CD4-positive, alpha-beta memory T cell (primary cell): ENCODE measurements at regions not wholly inside any gene's neighbourhood (a gene's known extent, or its start where the extent isn't known, plus 50 kb on each side); places are given as distances from the start of the nearest gene placed in this dataset.
"Not testable (repeated sequence)": the region's sequence is repeated elsewhere in the genome, so short reads cannot be mapped to it uniquely, and the experiment has no call there.

Experiments used
- CTCF ChIA-PET: fragments of 350-600 bp; sonication (Branson Sonifier 250); formaldehyde crosslinking; loops from one replicate; lab custom pipeline; 2021; ENCODE audit warnings: inconsistent platforms; ENCODE audit not compliant: partially characterized antibody; lab: Charles Lee
- POLR2A ChIA-PET: fragments of 350-600 bp; sonication (Branson Sonifier 250); formaldehyde crosslinking; loops from one replicate; lab custom pipeline; 2021; ENCODE audit not compliant: partially characterized antibody; lab: Charles Lee
- DNase-seq, 5 donors: peaks; one replicate each; pipeline versions ENCODE4 v3.0.0 to v3.0.0-alpha.2; 2020 to 2022; ENCODE audit warnings: mixed read lengths in 1 of 5
- H3K27ac ChIP-seq: one replicate; pipeline ENCODE4 v1.7.0; 2013; ENCODE audit warnings: low read depth, low read length
- H3K27me3 ChIP-seq: 2 replicates; pipeline ENCODE4 v1.7.0; 2013; ENCODE audit warnings: mild to moderate bottlenecking, low read length, moderate library complexity; ENCODE audit not compliant: insufficient read depth
- H3K36me3 ChIP-seq: 2 replicates; pipeline ENCODE4 v1.7.0; 2013; ENCODE audit warnings: mild to moderate bottlenecking, low read length, moderate library complexity; ENCODE audit not compliant: insufficient read depth
- H3K4me1 ChIP-seq: 2 replicates; pipeline ENCODE4 v1.7.0; 2013; ENCODE audit warnings: mild to moderate bottlenecking, low read length, moderate library complexity; ENCODE audit not compliant: insufficient read depth
- H3K4me3 ChIP-seq, 2 donors: one replicate each; pipeline ENCODE4 v1.7.0; 2013; ENCODE audit warnings: low read length in 2 of 2, mild to moderate bottlenecking in 1 of 2
- H3K9me3 ChIP-seq, 2 donors: one replicate each; pipeline ENCODE4 v1.7.0; 2013; ENCODE audit warnings: low read length in 2 of 2, control low read depth in 1 of 2; ENCODE audit not compliant: control insufficient read depth in 1 of 2
- H3K27ac Mint-ChIP-seq, 7 donors: one replicate each; pipeline ENCODE4 v1.8.0; 2020 to 2021; ENCODE audit warnings: mixed read lengths in 7 of 7, mild to moderate bottlenecking in 6 of 7, inconsistent platforms in 3 of 7, moderate library complexity in 3 of 7
- H3K27me3 Mint-ChIP-seq, 2 donors: one replicate each; pipeline ENCODE4 v1.8.0; 2020 to 2021; ENCODE audit warnings: mixed read lengths in 2 of 2
- H3K36me3 Mint-ChIP-seq, 2 donors: one replicate each; pipeline ENCODE4 v1.8.0; 2020 to 2021; ENCODE audit warnings: mixed read lengths in 2 of 2, inconsistent platforms in 1 of 2, mild to moderate bottlenecking in 1 of 2
- H3K4me1 Mint-ChIP-seq, 4 donors: one replicate each; pipeline ENCODE4 v1.8.0; 2020 to 2021; ENCODE audit warnings: mixed read lengths in 4 of 4, mild to moderate bottlenecking in 1 of 4
- H3K4me3 Mint-ChIP-seq, 8 donors: one replicate each; pipeline ENCODE4 v1.8.0; 2020 to 2021; ENCODE audit warnings: mixed read lengths in 8 of 8, mild to moderate bottlenecking in 7 of 8, moderate library complexity in 6 of 8, inconsistent platforms in 3 of 8
- H3K9me3 Mint-ChIP-seq, 8 donors: one replicate each; pipeline ENCODE4 v1.8.0; 2020 to 2021; ENCODE audit warnings: mixed read lengths in 8 of 8, mild to moderate bottlenecking in 5 of 8, inconsistent platforms in 3 of 8, moderate library complexity in 1 of 8
- intact Hi-C: fragments of 100-400 bp; cut with micrococcal nuclease; formaldehyde crosslinking; loops from one replicate; pipeline ENCODE4 v1.15.1; 2023

- Histone ChIP-seq H3K9me3 (no peaks in the 10 kb centered on the region), H3K36me3 (no peaks in the 10 kb centered on the region), H3K27ac (no peak overlapping the region), H3K4me3 (no peak overlapping the region), H3K4me1 (peaks cover 13% of the 10 kb centered on the region), H3K27me3 (no peaks in the 10 kb centered on the region)
- Mint-ChIP-seq H3K36me3 (peaks cover 0 to 17% of the 10 kb centered on the region in 2 donors), H3K9me3 (peaks cover 0 to 26% (median 10%) of the 10 kb centered on the region in 8 donors), H3K27ac (peak overlapping the region in 3 of 7 donors; percentile 39 to 71 (median 47)), H3K4me1 (peaks cover 8 to 19% (median 15%) of the 10 kb centered on the region in 4 donors), H3K4me3 (no peak overlapping the region), H3K27me3 (no peaks in the 10 kb centered on the region)
- intact Hi-C loops, result no loop called here
- no peak for DNase-seq
- CTCF ChIA-PET, result interaction anchor here (1.9 kb wide), 1 partner anchor 14 kb away, joined by 5 read pairs; no protein-coding TSS in a partner anchor
- POLR2A ChIA-PET, result interaction anchor here (0.6 to 1.6 kb wide), 4 partner anchors 13 to 128 kb away, joined by 3 to 5 read pairs (median 3); no protein-coding TSS in a partner anchor
These were observed 141.7 kb downstream of the ARL4C start for GRCh38 chr2:234355021-234355720.

GRCh38 chr2:234352270-234352669 lies 144.6 kb downstream of the ARL4C start:
- H3K36me3 Mint-ChIP-seq, result peaks cover 0 to 4% of the 10 kb centered on the region in 2 donors
- intact Hi-C loops, result no loop called here
- no peak for DNase-seq
- CTCF ChIA-PET, result no interaction called here
- Histone ChIP-seq H3K4me1 (peaks cover 27% of the 10 kb centered on the region), H3K9me3 (no peaks in the 10 kb centered on the region), H3K27me3 (no peaks in the 10 kb centered on the region), H3K27ac (no peak overlapping the region), H3K4me3 (no peak overlapping the region), H3K36me3 (no peaks in the 10 kb centered on the region)
- H3K27me3 Mint-ChIP-seq, result no peaks in the 10 kb centered on the region
- POLR2A ChIA-PET, result no interaction called here
- no peak overlapping the region for H3K27ac Mint-ChIP-seq
- H3K4me3 Mint-ChIP-seq, result no peak overlapping the region
- peaks cover 0 to 11% (median 5%) of the 10 kb centered on the region in 8 donors for H3K9me3 Mint-ChIP-seq
- H3K4me1 Mint-ChIP-seq, result peaks cover 21 to 29% (median 25%) of the 10 kb centered on the region in 4 donors

GRCh38 chr2:234351866-234352265 lies 145.0 kb downstream of the ARL4C start:
- H3K27me3 ChIP-seq, H3K27me3 Mint-ChIP-seq, intact Hi-C loops, H3K36me3 Mint-ChIP-seq, H3K27ac Mint-ChIP-seq, H3K9me3 ChIP-seq, CTCF ChIA-PET, DNase-seq, H3K27ac ChIP-seq, H3K4me3 ChIP-seq, H3K36me3 ChIP-seq, POLR2A ChIA-PET, H3K4me3 Mint-ChIP-seq: not testable (repeated sequence)
- peaks cover 22 to 33% (median 28%) of the 10 kb centered on the region in 4 donors for H3K4me1 Mint-ChIP-seq
- H3K9me3 Mint-ChIP-seq, result peaks cover 0 to 11% (median 5%) of the 10 kb centered on the region in 8 donors
- peaks cover 31% of the 10 kb centered on the region for H3K4me1 ChIP-seq

GRCh38 chr2:234348081-234348480 lies 148.8 kb downstream of the ARL4C start:
- ChIA-PET CTCF (no interaction called here), POLR2A (interaction anchor here (1.3 kb wide), 1 partner anchor 26 kb away, joined by 3 read pairs; no protein-coding TSS in a partner anchor)
- Histone ChIP-seq H3K9me3 (no peaks in the 10 kb centered on the region), H3K4me3 (no peak overlapping the region), H3K4me1 (peaks cover 17% of the 10 kb centered on the region), H3K27ac (no peak overlapping the region), H3K27me3 (no peaks in the 10 kb centered on the region), H3K36me3 (no peaks in the 10 kb centered on the region)
- Mint-ChIP-seq H3K36me3 (peaks cover 0 to 3% of the 10 kb centered on the region in 2 donors), H3K9me3 (peaks cover 0 to 8% (median 3%) of the 10 kb centered on the region in 8 donors), H3K4me1 (peaks cover 20 to 42% (median 26%) of the 10 kb centered on the region in 4 donors), H3K4me3 (peak overlapping the region in 1 of 8 donors; percentile 34), H3K27me3 (no peaks in the 10 kb centered on the region), H3K27ac (peak overlapping the region in 3 of 7 donors; percentile 76 to 84 (median 79))
- intact Hi-C loops, result no loop called here
- no peak for DNase-seq

GRCh38 chr2:234345921-234346320 lies 151.0 kb downstream of the ARL4C start:
- ChIA-PET POLR2A (interaction anchor here (0.9 to 1.5 kb wide), 5 partner anchors 8 to 150 kb away, joined by 3 to 5 read pairs (median 4); no protein-coding TSS in a partner anchor), CTCF (interaction anchor here (0.9 to 1.4 kb wide), 2 partner anchors 17 to 24 kb away, joined by 3 to 4 read pairs; no protein-coding TSS in a partner anchor)
- no peak for DNase-seq
- H3K4me1 ChIP-seq, result peaks cover 17% of the 10 kb centered on the region
- Mint-ChIP-seq H3K9me3 (no peaks in the 10 kb centered on the region), H3K4me3 (no peak overlapping the region), H3K4me1 (peaks cover 22 to 48% (median 26%) of the 10 kb centered on the region in 4 donors), H3K27ac (peak overlapping the region in 4 of 7 donors; percentile 3 to 53 (median 22)), H3K36me3 (no peaks in the 10 kb centered on the region), H3K27me3 (no peaks in the 10 kb centered on the region)
- no peaks in the 10 kb centered on the region for H3K27me3 ChIP-seq
- no peak overlapping the region for H3K27ac ChIP-seq
- no peaks in the 10 kb centered on the region for H3K9me3 ChIP-seq
- no peaks in the 10 kb centered on the region for H3K36me3 ChIP-seq
- intact Hi-C loops, result no loop called here
- no peak overlapping the region for H3K4me3 ChIP-seq

GRCh38 chr2:234344012-234344411 lies 152.9 kb downstream of the ARL4C start:
- DNase-seq, result no peak
- CTCF ChIA-PET, result no interaction called here
- Mint-ChIP-seq H3K27me3 (no peaks in the 10 kb centered on the region), H3K36me3 (peaks cover 0 to 8% of the 10 kb centered on the region in 2 donors), H3K4me3 (no peak overlapping the region), H3K4me1 (peaks cover 22 to 51% (median 29%) of the 10 kb centered on the region in 4 donors), H3K9me3 (peaks cover 0 to 7% (median 2%) of the 10 kb centered on the region in 8 donors), H3K27ac (peak overlapping the region in 2 of 7 donors; percentile 11 to 61)
- H3K27ac ChIP-seq, result no peak overlapping the region
- POLR2A ChIA-PET, result no interaction called here
- H3K27me3 ChIP-seq, result no peaks in the 10 kb centered on the region
- H3K36me3 ChIP-seq, result no peaks in the 10 kb centered on the region
- intact Hi-C loops, result no loop called here
- H3K4me3 ChIP-seq, result no peak overlapping the region
- H3K4me1 ChIP-seq, result peaks cover 17% of the 10 kb centered on the region
- H3K9me3 ChIP-seq, result no peaks in the 10 kb centered on the region

GRCh38 chr2:234343372-234343771 lies 153.5 kb downstream of the ARL4C start:
- no peak overlapping the region for H3K27ac ChIP-seq
- no peaks in the 10 kb centered on the region for H3K9me3 ChIP-seq
- no peak for DNase-seq
- H3K4me3 ChIP-seq, result no peak overlapping the region
- Mint-ChIP-seq H3K36me3 (peaks cover 0 to 8% of the 10 kb centered on the region in 2 donors), H3K27ac (peak overlapping the region in 2 of 7 donors; percentile 17 to 54), H3K4me3 (no peak overlapping the region), H3K27me3 (no peaks in the 10 kb centered on the region), H3K4me1 (peaks cover 18 to 46% (median 25%) of the 10 kb centered on the region in 4 donors), H3K9me3 (peaks cover 0 to 10% (median 3%) of the 10 kb centered on the region in 8 donors)
- no peaks in the 10 kb centered on the region for H3K27me3 ChIP-seq
- H3K36me3 ChIP-seq, result no peaks in the 10 kb centered on the region
- intact Hi-C loops, result no loop called here
- H3K4me1 ChIP-seq, result peaks cover 14% of the 10 kb centered on the region
- POLR2A ChIA-PET, result no interaction called here
- CTCF ChIA-PET, result no interaction called here
